Smooth muscle cell (in vitro differentiated cells): ENCODE measurements at regions not wholly inside any gene's neighbourhood (a gene's known extent, or its start where the extent isn't known, plus 50 kb on each side); places are given as distances from the start of the nearest gene placed in this dataset.
A peak's percentile ranks its signal among the peaks of the same experiment; 100 is the strongest.

Source experiments
- DNase-seq: peaks from one replicate; lab custom pipeline; 2025; ENCODE audit not compliant: unreplicated experiment; lab: John Stamatoyannopoulos, UW
- H2AFZ ChIP-seq: fragments of 200-600 bp; sonication (generic); 2 replicates; pipeline ENCODE4 v1.6.0; 2016; ENCODE audit warnings: antibody characterized with exemption, low read depth, mild to moderate bottlenecking
- H3F3A ChIP-seq: fragments of 200-600 bp; sonication (generic); 2 replicates; pipeline ENCODE4 v1.6.0; 2017; ENCODE audit warnings: antibody characterized with exemption, low read depth
- H3K27ac ChIP-seq: fragments of 200-600 bp; sonication (generic); 2 replicates; pipeline ENCODE4 v1.5.1; 2016; ENCODE audit warnings: low read depth, mild to moderate bottlenecking
- H3K27me3 ChIP-seq: fragments of 200-600 bp; sonication (generic); 2 replicates; pipeline ENCODE4 v1.6.1; 2016; ENCODE audit warnings: low read depth, mild to moderate bottlenecking
- H3K36me3 ChIP-seq: fragments of 200-600 bp; sonication (generic); 2 replicates; pipeline ENCODE4 v1.5.1; 2016; ENCODE audit warnings: low read depth
- H3K4me1 ChIP-seq: fragments of 200-600 bp; sonication (generic); 2 replicates; pipeline ENCODE4 v1.5.1; 2016; ENCODE audit warnings: low read depth
- H3K4me2 ChIP-seq: fragments of 200-600 bp; sonication (generic); 2 replicates; pipeline ENCODE4 v1.6.0; 2016; ENCODE audit warnings: mild to moderate bottlenecking
- H3K4me3 ChIP-seq: fragments of 200-600 bp; sonication (generic); 2 replicates; pipeline ENCODE4 v1.5.1; 2016; ENCODE audit warnings: mild to moderate bottlenecking
- H3K79me2 ChIP-seq: fragments of 200-600 bp; sonication (generic); 2 replicates; pipeline ENCODE4 v1.6.0; 2016; ENCODE audit warnings: low read depth, mild to moderate bottlenecking
- H3K9ac ChIP-seq: fragments of 200-600 bp; sonication (generic); 2 replicates; pipeline ENCODE4 v1.6.0; 2016; ENCODE audit warnings: low read depth
- H3K9me3 ChIP-seq: fragments of 200-600 bp; sonication (generic); replicated peaks from 2 replicates; pipeline ENCODE4 v1.5.1; 2016; ENCODE audit warnings: low read depth
- H4K20me1 ChIP-seq: fragments of 200-600 bp; sonication (generic); 2 replicates; pipeline ENCODE4 v1.6.0; 2016; ENCODE audit warnings: low read depth
- WGBS: methylation state at CpG from one replicate; pipeline ENCODE4 v1.1.7; 2016; ENCODE audit warnings: low lambda C conversion rate; 5-methylcytosine and 5-hydroxymethylcytosine counted together
- TF ChIP-seq, protein P1 (sequence below): fragments of 200-600 bp; sonication (generic); IDR thresholded peaks from 2 replicates; pipeline ENCODE4 v1.5.1; 2017; ENCODE audit warnings: borderline replicate concordance, mild to moderate bottlenecking, antibody characterized with exemption; ENCODE audit not compliant: insufficient read depth, poor library complexity, severe bottlenecking

DNA sequence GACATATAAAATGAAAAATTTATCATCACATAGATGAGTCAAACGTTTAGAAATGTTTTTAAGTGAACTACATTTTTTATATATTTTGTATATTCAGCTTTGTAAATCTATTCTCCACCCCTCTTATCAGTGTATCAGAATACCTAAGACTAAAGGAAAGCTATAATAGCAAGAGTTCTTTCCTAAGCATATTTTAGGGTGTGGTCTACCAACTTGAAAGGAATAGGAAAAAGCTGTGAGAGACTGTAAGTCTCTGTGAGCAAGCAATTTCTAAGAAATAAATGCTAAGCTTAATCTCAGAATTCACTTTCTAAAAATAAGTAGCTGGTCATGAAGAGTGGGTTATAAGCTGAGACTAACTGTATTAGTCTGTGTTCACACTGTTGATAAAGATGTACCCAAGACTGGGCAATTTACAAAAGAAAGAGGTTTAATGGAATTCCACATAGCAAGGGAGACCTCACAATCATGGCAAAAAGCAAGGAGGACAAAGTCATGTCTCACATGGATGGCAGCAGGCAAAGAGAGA lies 175.4 kb upstream of the PREP start:
- TF ChIP-seq, protein P1, sequence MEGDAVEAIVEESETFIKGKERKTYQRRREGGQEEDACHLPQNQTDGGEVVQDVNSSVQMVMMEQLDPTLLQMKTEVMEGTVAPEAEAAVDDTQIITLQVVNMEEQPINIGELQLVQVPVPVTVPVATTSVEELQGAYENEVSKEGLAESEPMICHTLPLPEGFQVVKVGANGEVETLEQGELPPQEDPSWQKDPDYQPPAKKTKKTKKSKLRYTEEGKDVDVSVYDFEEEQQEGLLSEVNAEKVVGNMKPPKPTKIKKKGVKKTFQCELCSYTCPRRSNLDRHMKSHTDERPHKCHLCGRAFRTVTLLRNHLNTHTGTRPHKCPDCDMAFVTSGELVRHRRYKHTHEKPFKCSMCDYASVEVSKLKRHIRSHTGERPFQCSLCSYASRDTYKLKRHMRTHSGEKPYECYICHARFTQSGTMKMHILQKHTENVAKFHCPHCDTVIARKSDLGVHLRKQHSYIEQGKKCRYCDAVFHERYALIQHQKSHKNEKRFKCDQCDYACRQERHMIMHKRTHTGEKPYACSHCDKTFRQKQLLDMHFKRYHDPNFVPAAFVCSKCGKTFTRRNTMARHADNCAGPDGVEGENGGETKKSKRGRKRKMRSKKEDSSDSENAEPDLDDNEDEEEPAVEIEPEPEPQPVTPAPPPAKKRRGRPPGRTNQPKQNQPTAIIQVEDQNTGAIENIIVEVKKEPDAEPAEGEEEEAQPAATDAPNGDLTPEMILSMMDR: no peak
- Histone ChIP-seq H3K4me1 (peaks cover 4% of the 10 kb centered on the region), H4K20me1 (no peaks in the 10 kb centered on the region), H3K9me3 (no peaks in the 10 kb centered on the region), H3K36me3 (no peaks in the 10 kb centered on the region), H3K4me3 (no peak overlapping the region), H3K4me2 (no peak overlapping the region), H3K27ac (no peak overlapping the region), H3K27me3 (no peaks in the 10 kb centered on the region), H2AFZ (no peak overlapping the region), H3F3A (peaks cover 4% of the 10 kb centered on the region), H3K9ac (no peak overlapping the region), H3K79me2 (no peaks in the 10 kb centered on the region)
- no peak for DNase-seq
- 66% methylated on average over 1 of the region's 1 CpG for WGBS

DNA sequence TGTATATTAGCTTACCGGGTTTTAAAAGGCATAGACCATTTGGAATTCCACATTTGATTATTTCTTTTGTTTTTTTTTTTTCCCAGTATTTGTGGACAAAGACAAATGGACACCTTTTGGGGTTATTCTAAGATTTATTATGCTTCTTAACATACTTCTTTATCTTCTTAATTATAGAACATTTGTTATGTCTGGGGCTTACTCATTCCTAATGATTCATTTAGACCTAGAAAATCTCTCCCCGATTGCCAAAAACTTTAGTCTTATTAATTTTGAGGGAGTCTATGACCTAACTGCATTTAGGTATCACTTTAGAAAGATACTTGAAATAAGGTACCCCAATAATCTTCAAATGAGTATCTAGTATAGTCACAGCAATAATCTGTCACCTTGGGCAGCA lies 170.7 kb upstream of the PREP start:
- no peaks in the 10 kb centered on the region for H3K79me2 ChIP-seq
- peaks cover 4% of the 10 kb centered on the region for H3F3A ChIP-seq
- no peak for DNase-seq
- no peaks in the 10 kb centered on the region for H3K27me3 ChIP-seq
- no peaks in the 10 kb centered on the region for H4K20me1 ChIP-seq
- H3K4me3 ChIP-seq: no peak overlapping the region
- peak overlapping the region; percentile 50 for H3K4me2 ChIP-seq
- TF ChIP-seq, protein P1: no peak
- no peaks in the 10 kb centered on the region for H3K9me3 ChIP-seq
- WGBS: 52% methylated on average over 2 of the region's 2 CpGs
- H3K4me1 ChIP-seq: peaks cover 4% of the 10 kb centered on the region
- peak overlapping the region; percentile 70 for H3K27ac ChIP-seq
- H3K9ac ChIP-seq: no peak overlapping the region
- no peak overlapping the region for H2AFZ ChIP-seq
- no peaks in the 10 kb centered on the region for H3K36me3 ChIP-seq

DNA sequence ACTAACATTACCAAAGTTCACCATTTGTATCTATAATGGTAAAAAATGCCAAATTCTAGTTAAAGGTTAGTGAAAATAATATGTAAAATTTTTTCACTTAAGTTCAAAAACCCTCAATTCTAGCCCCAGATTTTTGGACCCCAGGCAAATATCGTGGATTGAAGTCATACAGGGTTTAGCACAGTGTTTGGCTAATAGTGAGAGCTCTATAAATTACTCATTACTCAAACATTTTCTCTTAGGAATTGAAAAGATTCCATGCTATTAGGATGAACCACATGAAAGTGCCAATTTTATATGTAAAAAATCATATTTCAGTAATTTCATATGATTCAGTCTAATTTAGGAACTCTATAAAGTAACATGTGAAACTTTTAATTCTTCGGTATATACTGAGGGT lies 170.3 kb upstream of the PREP start:
- Histone ChIP-seq H3F3A (peaks cover 4% of the 10 kb centered on the region), H3K4me2 (peak overlapping the region; percentile 50), H2AFZ (no peak overlapping the region), H3K9me3 (no peaks in the 10 kb centered on the region), H4K20me1 (no peaks in the 10 kb centered on the region), H3K4me3 (no peak overlapping the region), H3K4me1 (peaks cover 4% of the 10 kb centered on the region), H3K27ac (peak overlapping the region; percentile 70), H3K79me2 (no peaks in the 10 kb centered on the region), H3K9ac (no peak overlapping the region), H3K27me3 (no peaks in the 10 kb centered on the region), H3K36me3 (no peaks in the 10 kb centered on the region)
- TF ChIP-seq, protein P1: no peak
- 60% methylated on average over 2 of the region's 2 CpGs for WGBS
- DNase-seq: no peak

DNA sequence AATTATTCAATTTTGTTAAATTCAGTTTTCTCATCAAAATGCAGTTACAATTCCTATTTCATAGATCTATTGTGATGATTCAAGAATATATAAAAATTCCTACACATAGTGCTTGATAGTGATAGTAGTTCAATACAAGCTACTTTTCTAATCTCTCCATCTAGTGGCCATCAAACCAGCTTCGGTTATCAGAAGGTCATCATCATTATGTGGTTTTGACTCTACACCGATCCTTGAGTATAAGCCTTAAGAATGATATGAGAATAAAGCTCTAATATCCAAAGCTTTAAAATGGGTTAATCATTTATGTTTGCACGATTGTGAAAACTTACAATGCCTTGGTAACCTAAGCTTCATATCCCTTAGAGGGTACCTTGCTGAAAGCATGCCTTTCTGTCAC lies 167.5 kb upstream of the PREP start:
- H3K36me3 ChIP-seq: no peaks in the 10 kb centered on the region
- no peak overlapping the region for H3K4me2 ChIP-seq
- no peak overlapping the region for H2AFZ ChIP-seq
- peaks cover 4% of the 10 kb centered on the region for H3K4me1 ChIP-seq
- TF ChIP-seq, protein P1: no peak
- H4K20me1 ChIP-seq: no peaks in the 10 kb centered on the region
- H3K9me3 ChIP-seq: no peaks in the 10 kb centered on the region
- no peak overlapping the region for H3K9ac ChIP-seq
- peaks cover 3% of the 10 kb centered on the region for H3F3A ChIP-seq
- 86% methylated on average over 3 of the region's 3 CpGs for WGBS
- no peak overlapping the region for H3K4me3 ChIP-seq
- no peak for DNase-seq
- no peak overlapping the region for H3K27ac ChIP-seq
- H3K79me2 ChIP-seq: no peaks in the 10 kb centered on the region
- no peaks in the 10 kb centered on the region for H3K27me3 ChIP-seq
